T-helper 2 cell treated with Interferon-gamma antibody and Interleukin-4, amounts not matched to agents 100 ng/mL and 5 ng/mL, for 36 hours (primary cell): ENCODE measurements at regions not wholly inside any gene's neighbourhood (a gene's known extent, or its start where the extent isn't known, plus 50 kb on each side); places are given as distances from the start of the nearest gene placed in this dataset.

Experiments
- intact Hi-C: fragments of 100-400 bp; cut with micrococcal nuclease; formaldehyde crosslinking; loops from one replicate; pipeline ENCODE4 v1.15.1; 2023

DNA sequence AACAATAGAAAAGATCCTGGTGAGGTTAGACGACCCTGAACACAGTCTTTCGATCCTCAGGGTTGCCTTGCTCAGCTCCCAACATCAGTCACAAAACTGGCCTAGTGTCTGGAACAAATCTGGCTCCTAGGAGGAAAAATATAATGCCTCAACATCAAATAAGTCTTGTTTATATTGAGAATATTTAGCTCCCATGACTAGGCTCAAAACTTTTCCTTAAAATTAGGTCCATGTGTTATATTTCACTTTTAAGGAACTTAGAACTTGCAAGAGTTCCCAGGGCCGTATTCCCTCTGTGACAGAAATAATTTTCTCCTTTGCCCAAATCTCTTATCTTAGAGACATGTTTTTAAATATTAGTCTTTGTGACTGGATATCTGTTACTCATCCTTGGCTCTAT lies 819.7 kb upstream of the ZEB2 start:
- intact Hi-C loops, result no loop called here

DNA sequence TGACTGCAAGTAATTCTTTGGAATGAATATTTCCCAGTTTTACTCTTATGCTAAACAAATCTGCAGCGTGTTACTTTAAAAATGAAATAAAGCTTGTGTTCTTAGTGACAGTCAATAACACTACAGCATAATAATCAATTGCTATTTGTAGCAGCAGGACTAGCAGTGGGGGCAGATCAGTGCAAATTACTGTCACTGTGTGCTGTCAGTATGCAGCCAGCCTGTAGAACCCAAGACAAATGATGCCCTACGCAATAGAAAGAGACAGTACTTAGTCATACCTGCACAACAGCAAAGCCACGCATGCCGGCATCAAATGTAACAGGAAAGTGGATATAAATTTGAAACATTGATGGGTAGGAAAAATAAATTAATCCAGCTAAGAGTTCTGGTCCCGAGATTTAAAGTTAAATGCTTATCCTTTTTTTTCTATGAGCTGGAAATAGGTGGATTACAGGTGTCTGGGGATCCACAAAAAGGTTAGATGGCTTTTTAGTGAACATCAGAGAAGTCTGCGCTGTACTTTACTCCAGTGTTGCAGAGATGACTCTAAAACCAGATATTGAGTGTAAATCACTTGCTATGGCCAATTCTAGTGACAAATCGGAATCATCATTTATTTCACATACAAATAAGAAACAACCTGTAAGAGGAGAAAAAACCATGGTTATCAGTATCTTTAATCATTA lies 812.4 kb upstream of the ZEB2 start:
- intact Hi-C loops, result no loop called here

DNA sequence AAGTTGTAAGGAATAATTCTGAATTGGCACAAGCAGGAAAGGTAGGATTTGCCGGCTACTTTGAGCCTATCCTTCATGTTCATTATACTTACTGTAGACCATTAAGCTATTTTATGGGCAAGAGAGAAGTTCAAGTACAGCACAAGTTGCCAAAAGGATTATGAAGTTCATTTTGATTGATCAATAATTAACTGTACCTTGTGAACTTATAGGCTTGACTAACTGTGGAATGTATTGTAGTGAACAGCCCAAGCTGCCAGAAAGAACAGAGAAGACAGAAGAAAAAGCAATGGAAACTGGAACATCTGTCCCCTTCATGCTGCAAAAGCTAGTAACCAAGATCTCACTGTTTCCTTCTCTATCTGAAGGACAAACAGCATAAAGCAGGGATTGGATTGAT lies 810.1 kb upstream of the ZEB2 start:
- intact Hi-C loops, result no loop called here

DNA sequence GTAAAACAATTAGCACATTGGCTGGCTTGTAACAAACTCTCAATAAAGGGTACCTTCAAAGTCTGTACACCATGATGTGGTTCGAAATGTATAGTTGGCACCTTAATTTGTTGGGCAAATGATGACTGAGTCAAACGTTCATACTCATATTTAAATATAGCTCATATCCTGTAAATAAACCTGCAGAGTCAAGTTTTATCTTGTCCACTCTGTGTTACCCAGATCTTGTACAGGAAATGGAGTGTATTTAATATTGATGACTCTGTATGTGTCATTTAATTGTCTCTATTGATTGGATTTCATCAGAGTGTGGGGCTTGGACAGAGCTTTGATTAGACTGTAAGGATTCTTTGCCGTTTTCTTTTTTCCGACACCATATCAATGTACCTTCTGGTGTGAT lies 805.6 kb upstream of the ZEB2 start:
- intact Hi-C loops, result no loop called here

DNA sequence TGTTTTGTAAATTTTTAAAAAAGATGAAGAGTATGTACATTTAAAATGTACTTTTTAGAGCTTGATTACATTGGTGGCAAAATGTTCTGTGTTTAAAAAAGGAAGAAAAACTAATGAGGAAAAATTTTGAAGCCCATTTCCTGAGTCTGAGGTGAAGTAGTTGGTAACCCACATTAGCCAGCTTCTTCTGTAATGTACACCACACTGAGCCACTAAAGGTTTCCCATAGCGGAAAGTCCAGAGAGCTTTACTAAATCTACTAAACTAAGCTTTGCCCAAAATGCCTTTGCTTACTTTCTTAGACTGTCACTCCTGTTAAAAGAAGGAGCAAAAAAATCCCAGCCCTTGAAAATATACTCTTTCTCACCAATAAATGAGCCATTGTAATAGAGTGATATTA lies 804.8 kb upstream of the ZEB2 start:
- intact Hi-C loops, result loop anchor here (5.0 kb wide), 2 partner anchors 807 to 992 kb away; a partner anchor contains a TSS

DNA sequence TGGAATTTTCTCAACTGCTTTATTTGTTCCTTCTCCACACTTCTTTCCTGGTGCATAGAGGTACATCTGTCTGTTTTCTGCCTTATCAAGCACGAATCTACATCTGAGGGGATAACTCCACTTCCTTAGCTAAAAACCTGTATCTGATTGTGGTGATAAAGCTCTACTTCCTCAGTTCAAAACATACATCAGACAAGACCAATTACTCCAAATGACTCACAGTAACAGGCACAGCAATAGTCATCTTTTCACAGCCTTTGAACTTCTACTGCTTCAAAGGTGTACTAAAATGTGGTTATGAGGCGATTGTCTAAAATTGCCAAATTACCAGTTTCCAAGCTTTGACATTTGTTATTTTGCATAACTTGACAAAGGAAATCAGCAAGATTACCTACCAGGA lies 803.6 kb upstream of the ZEB2 start:
- intact Hi-C loops, result loop anchor here (1.0 to 5.0 kb wide), 4 partner anchors 64 to 991 kb away; a partner anchor contains a TSS

DNA sequence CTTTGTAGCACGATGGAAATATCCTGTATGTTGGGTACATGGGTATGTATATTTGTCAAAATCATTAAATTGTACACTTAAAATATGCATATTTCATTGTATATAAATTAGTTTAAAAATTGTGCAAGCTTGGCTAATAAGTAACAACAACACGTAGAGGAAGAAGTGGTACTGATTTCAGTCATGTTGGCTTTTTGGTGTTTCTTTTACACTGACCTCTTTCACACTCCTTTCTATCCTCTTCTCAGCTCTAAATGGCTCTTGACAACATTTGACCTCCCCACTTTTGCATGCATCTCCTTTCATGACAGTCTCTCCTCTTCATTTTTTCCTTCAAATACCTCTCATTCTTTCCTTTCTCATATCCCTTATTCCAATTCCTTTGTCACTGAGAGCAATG lies 801.4 kb upstream of the ZEB2 start:
- intact Hi-C loops, result loop anchor here (5.0 kb wide), 2 partner anchors 804 to 989 kb away; a partner anchor contains a TSS

DNA sequence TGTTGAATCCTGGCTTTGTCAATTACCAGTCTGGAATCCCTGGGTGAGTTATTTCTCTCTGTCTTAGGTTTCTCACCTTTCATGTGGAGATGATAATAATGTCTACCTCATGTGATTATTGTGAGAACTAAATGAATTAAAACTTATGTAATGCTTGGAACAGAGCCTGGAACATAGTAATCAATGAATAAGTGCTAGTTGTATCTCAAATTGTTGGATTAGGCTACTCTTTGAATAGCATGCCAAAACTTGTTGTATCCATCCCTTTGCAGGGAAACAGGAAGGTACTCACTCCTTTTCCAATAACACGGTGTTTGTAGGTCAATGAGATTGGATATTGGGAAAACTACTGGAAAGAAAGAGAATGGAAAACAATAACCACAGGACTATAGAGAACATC lies 796.6 kb upstream of the ZEB2 start:
- intact Hi-C loops, result no loop called here

DNA sequence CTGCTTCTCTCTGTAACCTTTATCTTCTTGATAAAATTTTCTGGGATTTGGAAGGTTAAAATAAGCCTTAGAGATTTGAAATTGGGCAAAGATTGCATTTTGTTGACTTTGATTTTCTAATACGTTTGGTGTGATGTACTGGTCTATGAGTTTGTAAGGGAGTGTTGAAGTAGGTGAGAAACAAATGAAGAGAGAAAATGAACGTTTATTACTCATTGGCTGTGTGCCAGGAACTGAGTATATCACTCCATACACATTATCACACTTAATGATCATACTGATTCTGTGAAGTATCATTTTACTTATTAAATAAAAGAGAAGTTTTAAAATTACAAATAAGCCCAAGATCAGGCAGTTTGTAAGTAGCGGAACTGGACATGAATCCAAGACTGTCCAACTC lies 795.1 kb upstream of the ZEB2 start:
- intact Hi-C loops, result no loop called here

DNA sequence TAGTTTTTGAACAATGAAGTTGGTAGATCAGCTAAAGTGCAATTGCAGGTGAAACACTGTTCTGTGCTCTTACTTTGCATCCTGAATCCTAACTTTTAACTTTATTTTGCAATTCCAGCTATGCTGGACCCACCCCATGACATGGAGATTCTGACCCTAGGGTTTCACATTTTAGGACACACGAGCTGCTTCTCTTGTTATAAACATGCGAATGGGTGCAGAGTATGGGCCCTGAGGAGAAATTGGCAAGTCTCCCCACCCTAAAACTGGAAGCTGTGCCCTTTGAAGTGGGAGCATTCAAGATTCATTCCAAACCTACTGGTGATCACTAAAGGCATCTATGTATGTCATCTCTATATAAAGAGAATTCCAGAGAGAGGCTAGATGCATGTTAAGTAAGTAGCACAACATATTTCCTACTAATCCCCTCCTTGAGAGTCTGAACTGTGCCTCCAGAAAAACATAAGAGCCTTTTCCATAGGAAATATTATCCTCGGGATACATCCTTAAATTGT lies 794.3 kb upstream of the ZEB2 start:
- intact Hi-C loops, result no loop called here

DNA sequence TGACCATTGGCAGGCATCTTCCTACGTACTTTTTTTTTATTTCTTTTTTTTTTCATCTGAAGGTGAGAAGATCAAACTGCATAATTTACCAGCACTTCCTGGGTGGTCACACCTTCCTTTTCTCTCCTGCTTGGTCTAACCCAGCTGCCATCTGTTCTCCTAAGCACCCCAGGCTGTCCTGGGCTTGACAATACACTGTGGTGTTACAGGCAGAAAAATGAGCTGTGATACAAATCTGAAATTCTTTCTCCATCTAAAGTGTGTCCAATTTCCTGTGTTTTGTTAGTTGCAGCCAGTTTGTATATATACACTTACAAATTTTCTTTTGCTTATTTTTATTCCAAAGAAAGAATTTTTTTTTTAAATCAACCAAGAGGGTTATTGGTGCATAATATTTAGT lies 786.0 kb upstream of the ZEB2 start:
- intact Hi-C loops, result no loop called here

DNA sequence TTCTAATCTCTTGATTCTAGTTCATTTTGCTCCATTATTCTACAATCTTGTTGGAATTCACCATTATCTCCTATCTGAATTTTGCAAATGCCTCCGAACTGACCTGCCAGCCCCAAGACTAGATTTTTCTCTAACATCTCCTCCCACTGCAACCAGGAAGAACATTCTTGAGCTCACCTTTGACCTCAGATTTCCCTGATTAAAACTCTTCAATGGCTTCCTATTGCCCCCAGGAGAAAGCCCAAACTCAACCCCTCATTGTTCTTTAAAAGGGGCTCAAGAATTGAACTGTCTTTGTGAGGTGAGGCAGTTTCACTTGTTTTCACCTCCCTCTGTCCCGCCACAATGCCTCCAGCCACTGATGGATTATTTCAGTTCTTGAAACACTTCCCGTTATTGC lies 784.6 kb upstream of the ZEB2 start:
- intact Hi-C loops, result no loop called here

DNA sequence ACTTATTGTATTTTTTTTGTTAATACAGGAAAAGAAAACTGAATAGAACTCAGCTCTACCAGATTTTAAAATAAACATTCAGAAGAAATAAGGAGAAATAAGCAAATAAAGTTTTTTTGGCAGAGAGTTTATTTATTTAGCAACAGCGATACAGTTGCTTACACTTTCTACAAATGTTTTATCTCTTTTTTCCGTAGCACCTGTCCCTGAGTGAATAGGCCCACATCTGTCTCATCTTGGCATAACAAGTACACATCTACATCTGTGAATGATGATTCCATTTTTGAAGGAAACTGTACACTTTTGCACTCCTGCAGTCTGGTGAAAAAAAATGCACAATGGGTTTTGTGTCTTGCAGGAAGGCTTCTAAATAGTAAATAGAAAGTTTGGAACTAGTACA lies 783.6 kb upstream of the ZEB2 start:
- intact Hi-C loops, result no loop called here

DNA sequence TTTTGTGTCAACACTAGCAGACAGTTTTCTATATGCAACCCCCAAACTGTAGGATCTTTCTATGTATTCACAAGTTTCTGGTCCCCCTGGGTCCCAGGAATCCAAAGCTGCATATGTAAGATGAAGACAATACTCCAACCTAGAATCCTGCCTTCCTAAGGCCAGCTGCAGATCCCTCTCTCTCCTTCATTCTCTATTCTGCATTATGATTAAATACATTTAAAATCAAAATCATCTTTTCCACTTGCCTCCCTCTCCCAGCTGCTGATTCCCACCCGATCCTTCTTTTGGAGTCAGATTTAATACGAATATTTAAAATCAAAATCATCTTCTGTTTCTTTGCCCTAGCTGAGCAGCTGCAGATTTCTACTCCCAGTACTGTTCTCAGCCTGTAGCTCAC lies 783.0 kb upstream of the ZEB2 start:
- intact Hi-C loops, result no loop called here

DNA sequence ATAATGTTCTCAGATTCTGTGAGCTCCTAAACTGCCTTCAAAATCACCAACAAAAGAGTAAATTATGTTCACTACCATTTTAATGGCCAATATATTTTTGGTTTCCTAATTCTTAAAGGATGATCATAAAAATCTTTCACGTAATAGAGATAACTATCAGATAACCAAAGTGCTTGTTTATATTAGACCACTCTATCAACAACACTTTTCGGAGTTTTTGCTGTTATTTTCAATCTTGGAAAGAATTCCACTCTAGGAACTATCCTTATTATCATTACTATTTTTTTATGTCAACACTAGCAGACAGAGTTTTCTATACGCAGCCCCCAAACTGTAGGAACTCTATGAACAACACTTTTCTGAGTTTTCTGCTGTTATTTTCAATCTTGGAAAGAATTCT lies 782.5 kb upstream of the ZEB2 start:
- intact Hi-C loops, result no loop called here

DNA sequence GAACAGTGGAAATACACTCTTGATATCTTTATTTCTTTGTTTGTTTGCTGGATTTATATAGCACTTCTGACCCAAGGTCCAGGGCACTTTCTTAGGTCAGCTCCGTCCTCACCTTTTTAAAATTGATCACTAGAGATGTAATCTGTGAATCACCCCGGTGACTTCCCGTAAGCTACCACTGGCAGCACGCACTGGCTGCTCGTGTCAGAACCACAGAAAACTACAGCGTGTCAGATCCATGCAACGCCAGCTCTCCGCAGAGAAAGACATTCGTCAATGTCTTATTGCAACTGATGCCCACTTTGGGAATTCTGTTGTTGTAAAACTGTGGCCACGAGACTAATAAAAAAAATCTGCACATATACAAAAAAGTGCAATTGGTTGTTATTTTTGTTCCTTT lies 779.4 kb upstream of the ZEB2 start:
- intact Hi-C loops, result no loop called here

DNA sequence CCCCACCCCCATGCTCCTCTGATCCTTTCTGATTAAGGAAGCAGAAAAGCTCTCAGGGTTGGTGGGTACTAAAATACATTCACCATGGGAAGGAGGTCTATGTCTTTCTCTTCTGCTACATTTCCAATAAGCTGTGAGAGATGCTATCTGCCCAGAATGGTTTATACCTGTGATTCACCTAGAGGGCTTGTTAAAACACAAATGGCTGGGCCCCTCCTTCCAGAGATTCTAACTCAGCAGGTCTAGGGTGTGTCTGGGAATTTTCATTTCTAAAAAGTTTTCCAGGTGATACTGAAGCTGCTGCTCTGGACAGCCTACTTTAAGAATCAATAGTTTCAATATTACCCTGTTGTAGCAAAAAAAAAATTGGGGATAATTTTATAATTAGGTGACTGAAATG lies 772.2 kb upstream of the ZEB2 start:
- intact Hi-C loops, result no loop called here

DNA sequence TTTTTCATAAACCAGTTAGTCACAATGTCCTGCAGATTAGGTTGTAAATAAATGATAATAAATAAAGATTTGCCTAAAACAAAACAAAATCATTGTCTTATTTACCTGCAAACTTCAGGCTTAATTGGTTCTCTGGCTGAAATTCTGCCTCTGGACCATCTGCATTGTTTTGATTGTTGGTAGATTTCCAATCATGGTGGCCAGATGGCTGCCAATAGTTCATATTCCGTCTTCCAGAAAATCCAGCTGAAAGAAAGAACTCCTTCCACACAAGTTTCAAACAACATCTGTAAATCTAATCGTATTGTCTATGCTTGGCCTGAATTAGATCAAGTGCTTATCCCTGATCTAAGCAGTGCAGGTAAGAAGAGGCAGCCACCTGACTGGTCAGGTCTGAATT lies 771.1 kb upstream of the ZEB2 start:
- intact Hi-C loops, result no loop called here

DNA sequence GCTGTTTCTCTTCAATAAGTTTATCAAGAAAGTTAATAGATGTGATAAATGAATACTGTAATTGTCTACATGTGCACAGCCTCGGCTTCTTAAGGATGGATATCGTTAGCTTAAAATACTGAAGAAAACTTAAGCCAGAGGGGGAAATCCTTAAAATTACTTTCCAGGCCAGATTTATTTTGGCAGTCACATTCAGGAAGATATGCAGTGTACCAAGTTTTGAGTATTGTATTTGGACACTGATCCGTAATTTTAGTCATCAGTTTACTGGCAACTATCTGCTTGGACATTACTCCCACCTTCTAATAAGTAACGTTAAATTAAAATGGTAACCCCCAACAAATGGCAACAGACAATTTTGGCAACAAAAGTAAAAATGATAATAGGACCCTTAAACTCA lies 770.0 kb upstream of the ZEB2 start:
- intact Hi-C loops, result no loop called here

DNA sequence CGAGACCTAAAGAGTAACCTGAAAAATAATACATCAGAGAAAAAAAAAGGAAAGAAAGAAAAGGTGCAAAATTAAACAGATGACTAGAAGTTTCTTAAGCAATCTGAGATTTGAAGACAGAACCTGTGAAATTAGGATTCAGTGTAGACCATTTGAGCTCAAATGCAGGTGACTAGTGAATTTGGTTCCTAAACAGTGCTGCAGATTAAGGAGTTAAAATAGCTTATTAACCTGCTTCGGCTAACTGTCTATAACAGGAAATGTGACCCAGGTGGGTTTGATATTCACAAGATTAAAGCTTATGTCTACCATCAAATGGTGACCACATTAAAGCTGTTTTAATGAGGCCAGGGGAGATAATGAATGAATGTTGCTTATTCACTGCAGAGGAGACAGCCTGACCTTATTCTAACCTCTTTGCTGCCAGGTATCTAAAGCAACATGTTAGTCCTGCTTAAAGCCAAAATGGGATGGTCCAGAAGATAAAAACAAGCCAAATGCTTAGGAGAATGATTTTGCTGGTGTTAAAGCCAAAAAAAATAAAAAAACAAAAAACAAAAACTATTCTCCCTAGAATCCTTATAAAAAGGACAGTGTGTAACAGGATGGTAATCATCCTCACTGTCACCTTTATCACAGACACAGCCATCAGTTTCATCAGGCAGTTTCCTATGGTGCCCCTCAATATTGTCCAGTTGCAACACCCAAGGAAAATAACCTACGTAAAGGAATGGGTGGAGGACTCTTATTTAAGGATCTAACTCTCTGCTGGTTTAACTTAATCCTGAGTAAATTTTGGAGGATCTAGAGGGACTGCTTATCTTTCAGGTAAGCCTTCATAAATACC lies 769.0 kb upstream of the ZEB2 start:
- intact Hi-C loops, result no loop called here

DNA sequence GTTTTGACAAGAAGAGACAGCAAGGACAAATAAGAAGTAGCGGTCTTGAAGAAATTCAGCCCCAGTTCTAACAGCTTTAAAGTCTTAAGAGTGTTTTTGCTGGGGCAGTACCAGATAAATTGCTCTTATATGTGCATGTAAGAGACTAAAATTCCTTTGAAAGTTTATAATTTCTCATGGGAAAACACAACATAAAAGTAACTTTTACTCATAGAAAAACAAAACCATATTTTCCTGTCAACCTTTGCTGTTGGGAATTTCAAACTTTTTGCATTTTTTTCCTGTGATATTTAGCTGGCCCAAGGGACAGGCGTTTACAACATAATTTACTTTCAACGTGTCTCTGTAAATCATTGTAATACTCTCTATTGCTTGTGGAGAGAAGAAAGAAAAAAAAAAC lies 767.8 kb upstream of the ZEB2 start:
- intact Hi-C loops, result no loop called here

DNA sequence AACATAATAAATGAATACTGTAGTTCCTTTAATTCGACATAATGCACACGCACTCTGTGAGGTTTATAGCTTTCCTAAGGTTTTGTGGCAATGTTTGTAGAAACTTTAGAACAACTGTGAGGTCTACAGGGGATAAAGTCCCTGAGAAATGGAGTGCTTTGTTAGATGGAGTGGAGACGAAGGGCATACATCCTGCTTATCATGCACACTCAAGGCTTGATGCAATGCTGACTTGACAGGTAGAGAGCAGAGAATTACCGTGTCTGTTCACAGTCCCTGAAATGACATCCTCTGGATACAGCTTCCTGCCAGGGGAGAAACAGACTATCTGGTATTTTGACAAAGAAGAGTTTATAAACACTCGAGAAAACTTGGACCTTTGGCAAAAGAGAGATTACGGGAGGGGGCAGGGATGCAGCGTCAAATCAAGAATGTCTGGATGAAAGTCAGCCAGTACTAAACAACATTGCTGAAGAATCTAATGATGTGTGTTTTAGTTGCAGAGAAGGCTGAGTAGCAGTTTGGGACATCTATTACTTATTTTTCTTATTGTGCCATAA lies 766.9 kb upstream of the ZEB2 start:
- intact Hi-C loops, result no loop called here
